ENCODE measurements at regions not wholly inside any gene's neighbourhood (a gene's known extent, or its start where the extent isn't known, plus 50 kb on each side); places are given as distances from the start of the nearest gene placed in this dataset.

DNA sequence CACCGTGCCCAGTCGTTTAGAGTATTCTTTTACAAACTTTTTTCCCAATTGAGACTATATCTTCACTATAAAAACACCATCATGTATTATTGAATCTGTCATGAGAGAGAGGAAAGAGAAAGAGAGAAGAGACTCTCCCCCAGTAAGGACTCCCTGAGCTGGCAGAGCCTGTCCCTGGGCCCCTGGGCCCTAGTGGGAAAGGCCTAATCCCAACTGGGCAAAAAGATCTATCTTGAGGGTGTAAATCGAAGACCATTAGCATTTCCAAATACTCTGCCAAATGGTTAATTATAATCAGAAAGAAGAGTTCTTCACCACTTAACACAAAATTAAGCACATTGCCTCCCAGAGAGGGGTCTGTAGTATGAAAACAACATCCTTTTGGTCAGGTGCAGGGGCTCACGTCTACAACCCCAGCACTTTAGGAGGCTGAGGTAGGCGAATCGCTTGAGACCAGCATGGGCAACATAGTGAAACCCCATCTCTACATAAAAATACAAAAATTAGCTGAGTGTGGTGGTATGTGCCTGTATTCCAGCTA is 108.2 kb downstream of the SKIDA1 start:
- WGBS (ENCODE audit: insufficient coverage) = no CpG with 5 or more reads among the region's 6 CpGs

DNA sequence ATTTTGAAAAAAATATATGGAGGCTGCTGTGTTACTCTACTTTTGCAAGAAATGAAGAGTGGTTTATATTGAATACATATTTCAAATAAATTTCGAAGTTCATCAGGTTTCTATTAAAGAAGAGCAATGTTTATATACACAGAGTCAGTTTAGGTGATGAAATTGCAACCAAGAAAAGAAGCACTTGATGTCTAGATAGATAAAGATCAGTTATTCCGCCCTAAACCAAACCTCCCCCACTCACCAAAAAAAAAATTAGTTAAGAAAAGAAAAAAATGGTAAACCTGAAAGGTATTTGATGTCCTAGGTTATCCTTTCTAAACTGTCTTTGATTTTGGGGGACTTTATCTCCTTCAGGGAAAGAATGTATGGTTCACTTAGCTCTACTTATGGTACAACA is 111.8 kb downstream of the SKIDA1 start:
- POLR2A ChIA-PET = no interaction called here
- no peak for ATAC-seq (replicated peaks in 1 of 4)
- H3K27ac ChIP-seq (ENCODE audit: low read length) = no peak overlapping the region

More for the DNA sequence above, 108.2 kb downstream of the SKIDA1 start:
- H3K27ac Mint-ChIP-seq = no peak overlapping the region
- H3K4me3 Mint-ChIP-seq = no peak overlapping the region
- H3K27ac ChIP-seq (ENCODE audit: low read length) = no peak overlapping the region
- ATAC-seq (replicated peaks in 1 of 4) (no peak), DNase-seq (no peak)
- ChIA-PET POLR2A (no interaction called here), CTCF (interaction anchor here in 1 of 2 donors (0.7 kb wide), 1 partner anchor 16 kb away, joined by 4 read pairs; no protein-coding TSS in a partner anchor)
- H3K27me3 ChIP-seq (replicated peaks in 1 of 2; ENCODE audit: control insufficient read depth in 2 of 2, extremely low read depth in 1 of 2, insufficient read depth in 2 of 2, low read length in 1 of 2) = peaks cover 0 to 5% of the 10 kb centered on the region in 2 experiments
- no peaks in the 10 kb centered on the region for H3K4me1 ChIP-seq (ENCODE audit: control insufficient read depth in 1 of 2, extremely low read depth in 1 of 2, insufficient read depth in 2 of 2, low read length in 2 of 2)
- no peaks in the 10 kb centered on the region for H3K9me3 ChIP-seq
- H3K27me3 Mint-ChIP-seq = no peaks in the 10 kb centered on the region
- H3K4me1 Mint-ChIP-seq = peaks cover 0 to 3% (median 0%) of the 10 kb centered on the region in 3 donors
- no peaks in the 10 kb centered on the region for H3K9me3 Mint-ChIP-seq
- H3K4me3 ChIP-seq (ENCODE audit: control insufficient read depth in 1 of 2, extremely low read depth in 1 of 2, low read length in 1 of 2) = no peak overlapping the region
- no peaks in the 10 kb centered on the region for H3K36me3 ChIP-seq (ENCODE audit: control insufficient read depth in 2 of 2, extremely low read depth in 1 of 2, insufficient read depth in 1 of 2, low read length in 1 of 2)
- no peaks in the 10 kb centered on the region for H3K36me3 Mint-ChIP-seq

DNA sequence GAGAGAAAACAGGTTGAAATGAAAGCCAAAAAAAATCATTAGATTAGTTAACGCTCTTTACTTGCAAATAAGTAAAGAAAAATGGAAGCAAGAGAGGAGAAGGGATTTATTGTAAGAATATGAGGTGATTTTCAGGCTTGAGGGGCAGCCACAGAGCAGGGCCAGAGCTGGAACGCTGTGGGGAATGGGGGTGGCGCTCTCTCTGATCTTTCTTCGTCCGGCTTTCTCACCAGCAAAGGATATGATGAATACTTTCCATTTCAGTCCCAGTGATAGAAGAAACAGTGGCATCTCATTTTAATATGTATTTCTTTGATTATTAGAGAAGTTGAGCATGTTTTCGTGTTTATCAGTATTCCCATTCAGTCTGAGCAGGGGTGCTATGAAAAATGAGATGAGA is 112.2 kb downstream of the SKIDA1 start:
- Histone ChIP-seq H3K4me3 (ENCODE audit: control insufficient read depth in 1 of 2, extremely low read depth in 1 of 2, low read length in 1 of 2) (no peak overlapping the region), H3K4me1 (ENCODE audit: control insufficient read depth in 1 of 2, extremely low read depth in 1 of 2, insufficient read depth in 2 of 2, low read length in 2 of 2) (no peaks in the 10 kb centered on the region), H3K36me3 (ENCODE audit: control insufficient read depth in 2 of 2, extremely low read depth in 1 of 2, insufficient read depth in 1 of 2, low read length in 1 of 2) (no peaks in the 10 kb centered on the region), H3K27ac (ENCODE audit: low read length) (no peak overlapping the region), H3K27me3 (replicated peaks in 1 of 2; ENCODE audit: control insufficient read depth in 2 of 2, extremely low read depth in 1 of 2, insufficient read depth in 2 of 2, low read length in 1 of 2) (peaks cover 0 to 5% of the 10 kb centered on the region in 2 experiments), H3K9me3 (no peaks in the 10 kb centered on the region)
- Mint-ChIP-seq H3K4me1 (peaks cover 0 to 3% (median 0%) of the 10 kb centered on the region in 3 donors), H3K27ac (no peak overlapping the region), H3K4me3 (no peak overlapping the region), H3K27me3 (peaks cover 0 to 8% of the 10 kb centered on the region in 2 donors), H3K36me3 (no peaks in the 10 kb centered on the region), H3K9me3 (peaks cover 0 to 3% (median 0%) of the 10 kb centered on the region in 3 donors)
- no peak for DNase-seq
- ChIA-PET CTCF (interaction anchor here in 1 of 2 donors (0.7 kb wide), 1 partner anchor 502 kb away, joined by 4 read pairs; no protein-coding TSS in a partner anchor), POLR2A (no interaction called here)
- WGBS (ENCODE audit: insufficient coverage) = 88% methylated on average over 1 of the region's 6 CpGs
- no peak for ATAC-seq (replicated peaks in 1 of 4)

More for the DNA sequence above, 111.8 kb downstream of the SKIDA1 start:
- Histone ChIP-seq H3K9me3 (no peaks in the 10 kb centered on the region), H3K4me1 (ENCODE audit: control insufficient read depth in 1 of 2, extremely low read depth in 1 of 2, insufficient read depth in 2 of 2, low read length in 2 of 2) (no peaks in the 10 kb centered on the region), H3K27me3 (replicated peaks in 1 of 2; ENCODE audit: control insufficient read depth in 2 of 2, extremely low read depth in 1 of 2, insufficient read depth in 2 of 2, low read length in 1 of 2) (peaks cover 0 to 7% of the 10 kb centered on the region in 2 experiments), H3K36me3 (ENCODE audit: control insufficient read depth in 2 of 2, extremely low read depth in 1 of 2, insufficient read depth in 1 of 2, low read length in 1 of 2) (no peaks in the 10 kb centered on the region), H3K4me3 (ENCODE audit: control insufficient read depth in 1 of 2, extremely low read depth in 1 of 2, low read length in 1 of 2) (no peak overlapping the region)
- no peak overlapping the region for H3K4me3 Mint-ChIP-seq
- CTCF ChIA-PET = interaction anchor here in 1 of 2 donors (0.7 kb wide), 1 partner anchor 10 kb away, joined by 4 read pairs; no protein-coding TSS in a partner anchor
- H3K4me1 Mint-ChIP-seq = peaks cover 0 to 3% (median 0%) of the 10 kb centered on the region in 3 donors
- no peak for DNase-seq
- no CpG with 5 or more reads among the region's 2 CpGs for WGBS (ENCODE audit: insufficient coverage)
- no peaks in the 10 kb centered on the region for H3K36me3 Mint-ChIP-seq
- H3K27me3 Mint-ChIP-seq = peaks cover 0 to 8% of the 10 kb centered on the region in 2 donors
- H3K9me3 Mint-ChIP-seq = peaks cover 0 to 3% (median 0%) of the 10 kb centered on the region in 3 donors
- H3K27ac Mint-ChIP-seq = no peak overlapping the region

DNA sequence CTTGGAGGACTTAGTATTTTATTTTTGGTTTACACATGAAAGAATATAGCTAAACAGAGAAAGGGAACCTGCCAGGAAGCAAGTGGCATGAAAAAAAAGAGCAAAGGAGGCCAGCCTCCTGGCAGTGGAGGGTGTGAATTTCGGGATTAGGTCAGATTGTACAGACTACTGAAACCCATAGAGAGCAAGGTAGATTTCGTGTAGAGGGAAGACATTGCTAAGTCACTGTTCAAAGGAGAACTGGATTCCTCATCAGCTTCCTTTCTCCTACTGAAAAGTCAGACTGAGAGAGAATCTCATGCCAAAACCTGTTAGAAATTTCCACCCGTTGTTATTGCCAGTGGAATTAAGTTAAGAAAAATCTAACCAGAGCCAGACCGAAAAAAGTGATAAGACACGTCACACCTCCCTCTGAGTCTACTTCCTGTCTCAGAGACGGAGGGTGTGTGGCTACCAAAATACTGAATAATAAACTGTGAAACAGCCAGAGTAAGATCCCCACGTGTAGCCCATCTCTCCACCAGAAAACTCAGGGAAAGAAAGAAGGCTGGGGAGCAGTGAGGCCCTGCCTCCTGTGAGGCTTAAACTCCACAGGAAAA is 118.8 kb downstream of the SKIDA1 start:
- peak overlapping the region in 1 of 2 donors; percentile 72 for H3K27ac Mint-ChIP-seq
- no peaks in the 10 kb centered on the region for H3K36me3 Mint-ChIP-seq
- H3K27ac ChIP-seq (ENCODE audit: low read length) = no peak overlapping the region
- peak in 6 of 35 experiments; percentile 3 to 43 (median 10) for DNase-seq
- H3K27me3 Mint-ChIP-seq = peaks cover 0 to 7% of the 10 kb centered on the region in 2 donors
- no peak overlapping the region for H3K4me3 ChIP-seq (ENCODE audit: control insufficient read depth in 1 of 2, extremely low read depth in 1 of 2, low read length in 1 of 2)
- ChIA-PET POLR2A (no interaction called here), CTCF (no interaction called here)
- peaks cover 0 to 4% of the 10 kb centered on the region in 2 donors for H3K36me3 ChIP-seq (ENCODE audit: control insufficient read depth in 2 of 2, extremely low read depth in 1 of 2, insufficient read depth in 1 of 2, low read length in 1 of 2)
- WGBS (ENCODE audit: insufficient coverage) = no CpG with 5 or more reads among the region's 7 CpGs
- H3K9me3 ChIP-seq = no peaks in the 10 kb centered on the region
- ATAC-seq (replicated peaks in 1 of 4) = peak; percentile 58 to 82 (median 64)
- peak overlapping the region in 1 of 3 donors; percentile 6 for H3K4me3 Mint-ChIP-seq
- peaks cover 0 to under 1% (median 0%) of the 10 kb centered on the region in 3 donors for H3K9me3 Mint-ChIP-seq
- peaks cover 13 to 16% (median 14%) of the 10 kb centered on the region in 3 donors for H3K4me1 Mint-ChIP-seq
- peaks cover 2 to 6% of the 10 kb centered on the region in 2 experiments for H3K4me1 ChIP-seq (ENCODE audit: control insufficient read depth in 1 of 2, extremely low read depth in 1 of 2, insufficient read depth in 2 of 2, low read length in 2 of 2)
- H3K27me3 ChIP-seq (replicated peaks in 1 of 2; ENCODE audit: control insufficient read depth in 2 of 2, extremely low read depth in 1 of 2, insufficient read depth in 2 of 2, low read length in 1 of 2) = peaks cover 0 to 3% of the 10 kb centered on the region in 2 experiments

DNA sequence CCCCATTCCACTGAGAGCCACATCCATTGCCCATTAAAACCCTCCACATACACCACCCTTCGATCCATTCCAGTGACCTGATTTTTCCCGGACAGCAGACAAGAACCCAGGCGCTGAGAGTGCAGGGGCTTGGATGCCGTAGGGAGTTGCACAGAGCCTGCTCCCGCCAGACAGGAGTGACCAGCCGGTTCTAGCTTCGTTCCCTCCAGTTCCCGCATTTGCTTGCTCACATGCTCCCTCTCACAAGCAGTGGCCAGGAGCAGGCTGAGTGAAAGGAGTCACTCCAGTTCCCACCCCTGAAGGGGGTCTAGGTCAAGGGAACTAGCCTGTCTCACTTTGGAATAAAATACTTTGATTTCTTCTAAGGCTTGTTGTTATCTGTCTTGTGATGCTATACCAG is 119.5 kb downstream of the SKIDA1 start:
- H3K9me3 ChIP-seq = no peaks in the 10 kb centered on the region
- Mint-ChIP-seq H3K4me3 (no peak overlapping the region), H3K27ac (no peak overlapping the region), H3K4me1 (peaks cover 13 to 16% (median 14%) of the 10 kb centered on the region in 3 donors), H3K27me3 (peaks cover 0 to 6% of the 10 kb centered on the region in 2 donors), H3K36me3 (no peaks in the 10 kb centered on the region), H3K9me3 (no peaks in the 10 kb centered on the region)
- POLR2A ChIA-PET = no interaction called here
- no peak for DNase-seq
- no peak overlapping the region for H3K27ac ChIP-seq (ENCODE audit: low read length)
- no peak for ATAC-seq (replicated peaks in 1 of 4)
- peaks cover 2 to 6% of the 10 kb centered on the region in 2 experiments for H3K4me1 ChIP-seq (ENCODE audit: control insufficient read depth in 1 of 2, extremely low read depth in 1 of 2, insufficient read depth in 2 of 2, low read length in 2 of 2)
- H3K27me3 ChIP-seq (replicated peaks in 1 of 2; ENCODE audit: control insufficient read depth in 2 of 2, extremely low read depth in 1 of 2, insufficient read depth in 2 of 2, low read length in 1 of 2) = peaks cover 0 to 3% of the 10 kb centered on the region in 2 experiments
- H3K4me3 ChIP-seq (ENCODE audit: control insufficient read depth in 1 of 2, extremely low read depth in 1 of 2, low read length in 1 of 2) = no peak overlapping the region
- H3K36me3 ChIP-seq (ENCODE audit: control insufficient read depth in 2 of 2, extremely low read depth in 1 of 2, insufficient read depth in 1 of 2, low read length in 1 of 2) = peaks cover 0 to 4% of the 10 kb centered on the region in 2 donors
- CTCF ChIA-PET = no interaction called here
- WGBS (ENCODE audit: insufficient coverage) = 97% methylated on average over 7 of the region's 8 CpGs

DNA sequence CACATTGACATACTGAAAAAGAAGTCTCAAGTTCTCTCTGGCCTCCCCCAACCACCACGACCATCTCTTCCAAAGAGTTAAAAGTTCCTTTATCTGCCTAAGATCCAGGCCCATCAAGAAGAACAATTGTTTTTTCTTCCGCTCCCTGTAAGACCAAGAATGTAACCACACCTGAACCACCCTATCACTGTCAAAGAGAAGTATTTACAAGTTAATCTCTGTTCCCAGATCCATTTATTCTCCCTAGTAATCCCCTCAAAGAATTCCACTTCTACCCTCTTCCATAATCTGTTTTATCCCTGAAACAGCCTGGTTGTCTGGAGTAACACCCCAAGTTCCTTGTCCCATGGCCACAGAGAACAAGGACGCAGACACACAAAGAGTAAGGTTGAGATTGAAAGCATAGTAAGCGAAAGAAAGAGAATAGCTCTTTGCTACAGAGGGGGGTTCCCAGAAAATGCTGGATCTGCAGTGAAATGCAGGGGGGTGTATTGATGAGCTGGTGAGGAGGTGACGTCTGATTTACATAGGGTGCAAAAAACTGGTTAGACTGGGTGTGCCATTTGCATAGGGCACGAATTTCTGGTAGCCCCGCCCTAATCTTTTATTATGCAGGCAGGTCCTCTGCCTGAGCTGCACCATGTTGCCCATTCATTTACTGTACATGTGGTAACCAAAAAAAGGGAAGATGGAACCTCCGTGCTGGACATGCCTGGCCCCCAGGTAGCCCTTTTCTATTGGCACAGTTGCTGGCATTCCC is 122.0 kb downstream of the SKIDA1 start:
- no peak overlapping the region for H3K4me3 Mint-ChIP-seq
- peaks cover 14 to 17% (median 16%) of the 10 kb centered on the region in 3 donors for H3K4me1 Mint-ChIP-seq
- WGBS (ENCODE audit: insufficient coverage) = 95% methylated on average over 5 of the region's 8 CpGs
- H3K36me3 Mint-ChIP-seq = no peaks in the 10 kb centered on the region
- H3K27me3 ChIP-seq (replicated peaks in 1 of 2; ENCODE audit: control insufficient read depth in 2 of 2, extremely low read depth in 1 of 2, insufficient read depth in 2 of 2, low read length in 1 of 2) = no peaks in the 10 kb centered on the region
- ATAC-seq (replicated peaks in 1 of 4) (no peak), DNase-seq (no peak)
- peaks cover 0 to 4% of the 10 kb centered on the region in 2 donors for H3K36me3 ChIP-seq (ENCODE audit: control insufficient read depth in 2 of 2, extremely low read depth in 1 of 2, insufficient read depth in 1 of 2, low read length in 1 of 2)
- H3K27ac ChIP-seq (ENCODE audit: low read length) = no peak overlapping the region
- H3K9me3 Mint-ChIP-seq = no peaks in the 10 kb centered on the region
- peaks cover 2 to 6% of the 10 kb centered on the region in 2 experiments for H3K4me1 ChIP-seq (ENCODE audit: control insufficient read depth in 1 of 2, extremely low read depth in 1 of 2, insufficient read depth in 2 of 2, low read length in 2 of 2)
- no peaks in the 10 kb centered on the region for H3K9me3 ChIP-seq
- ChIA-PET CTCF (interaction anchor here in 1 of 2 donors (0.6 kb wide), 1 partner anchor 11 kb away, joined by 4 read pairs; no protein-coding TSS in a partner anchor), POLR2A (no interaction called here)
- no peaks in the 10 kb centered on the region for H3K27me3 Mint-ChIP-seq
- no peak overlapping the region for H3K27ac Mint-ChIP-seq
- H3K4me3 ChIP-seq (ENCODE audit: control insufficient read depth in 1 of 2, extremely low read depth in 1 of 2, low read length in 1 of 2) = no peak overlapping the region

Measured in T-cell (primary cell).